Fibroblast of lung (primary cell): ENCODE measurements at regions not wholly inside any gene's neighbourhood (a gene's known extent, or its start where the extent isn't known, plus 50 kb on each side); places are given as distances from the start of the nearest gene placed in this dataset.
"Not testable (repeated sequence)": the region's sequence is repeated elsewhere in the genome, so short reads cannot be mapped to it uniquely, and the experiment has no call there.

Experiments
- CTCF ChIP-seq, 2 donors: IDR thresholded peaks in 1 of 2; conservative IDR thresholded peaks in 1 of 2; 1 replicate in 1 of 2; 2 replicates in 1 of 2; pipeline ENCODE4 v1.5.1; 2011 to 2012; ENCODE audit warnings: low read length in 2 of 2, control low read depth in 1 of 2, inconsistent platforms in 1 of 2, low read depth in 1 of 2, mild to moderate bottlenecking in 1 of 2
- EZH2 ChIP-seq: IDR thresholded peaks from 2 replicates; pipeline ENCODE4 v1.5.1; 2012; ENCODE audit warnings: low read length, control low read depth, mild to moderate bottlenecking; ENCODE audit errors: missing control alignments

- not testable (repeated sequence) for TF ChIP-seq CTCF (conservative IDR thresholded peaks at IDR 0.05 in 1 of 2, IDR thresholded peaks at IDR 0.05 in 1 of 2; ENCODE audit: low read depth in 1 of 2, low read length in 2 of 2); EZH2
Observed at GRCh38 chr2:52470457-52470856, 1297.1 kb upstream of the CHAC2 start.
